ENCODE measurements at regions not wholly inside any gene's neighbourhood (a gene's known extent, or its start where the extent isn't known, plus 50 kb on each side); places are given as distances from the start of the nearest gene placed in this dataset.

DNA sequence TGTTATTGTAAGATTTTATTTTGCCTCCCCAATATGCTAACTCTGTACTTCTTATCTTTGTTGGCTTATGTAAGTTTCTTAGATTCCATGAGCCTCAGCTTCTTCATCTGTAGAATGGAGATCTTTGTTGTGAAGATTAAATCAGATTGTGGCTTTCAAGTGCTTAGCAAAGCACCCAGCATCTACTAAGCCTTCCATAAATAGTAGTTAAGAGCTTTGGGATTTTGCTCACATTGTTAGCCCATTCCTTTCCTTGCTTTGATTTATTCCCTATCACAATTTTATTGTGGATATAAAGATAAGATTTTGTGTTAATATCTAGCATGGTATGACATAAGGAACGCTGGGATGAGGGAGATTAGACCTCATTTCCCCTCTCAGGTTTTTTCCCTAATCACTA is 501.4 kb downstream of the PYDC2 start:
- no peak for TF ChIP-seq YY1 (IDR thresholded peaks at IDR 0.05)
- TF ChIP-seq HNF4A (conservative IDR thresholded peaks at IDR 0.05), result no peak
- TF ChIP-seq, protein P1, sequence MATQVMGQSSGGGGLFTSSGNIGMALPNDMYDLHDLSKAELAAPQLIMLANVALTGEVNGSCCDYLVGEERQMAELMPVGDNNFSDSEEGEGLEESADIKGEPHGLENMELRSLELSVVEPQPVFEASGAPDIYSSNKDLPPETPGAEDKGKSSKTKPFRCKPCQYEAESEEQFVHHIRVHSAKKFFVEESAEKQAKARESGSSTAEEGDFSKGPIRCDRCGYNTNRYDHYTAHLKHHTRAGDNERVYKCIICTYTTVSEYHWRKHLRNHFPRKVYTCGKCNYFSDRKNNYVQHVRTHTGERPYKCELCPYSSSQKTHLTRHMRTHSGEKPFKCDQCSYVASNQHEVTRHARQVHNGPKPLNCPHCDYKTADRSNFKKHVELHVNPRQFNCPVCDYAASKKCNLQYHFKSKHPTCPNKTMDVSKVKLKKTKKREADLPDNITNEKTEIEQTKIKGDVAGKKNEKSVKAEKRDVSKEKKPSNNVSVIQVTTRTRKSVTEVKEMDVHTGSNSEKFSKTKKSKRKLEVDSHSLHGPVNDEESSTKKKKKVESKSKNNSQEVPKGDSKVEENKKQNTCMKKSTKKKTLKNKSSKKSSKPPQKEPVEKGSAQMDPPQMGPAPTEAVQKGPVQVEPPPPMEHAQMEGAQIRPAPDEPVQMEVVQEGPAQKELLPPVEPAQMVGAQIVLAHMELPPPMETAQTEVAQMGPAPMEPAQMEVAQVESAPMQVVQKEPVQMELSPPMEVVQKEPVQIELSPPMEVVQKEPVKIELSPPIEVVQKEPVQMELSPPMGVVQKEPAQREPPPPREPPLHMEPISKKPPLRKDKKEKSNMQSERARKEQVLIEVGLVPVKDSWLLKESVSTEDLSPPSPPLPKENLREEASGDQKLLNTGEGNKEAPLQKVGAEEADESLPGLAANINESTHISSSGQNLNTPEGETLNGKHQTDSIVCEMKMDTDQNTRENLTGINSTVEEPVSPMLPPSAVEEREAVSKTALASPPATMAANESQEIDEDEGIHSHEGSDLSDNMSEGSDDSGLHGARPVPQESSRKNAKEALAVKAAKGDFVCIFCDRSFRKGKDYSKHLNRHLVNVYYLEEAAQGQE (IDR thresholded peaks at IDR 0.05), result no peak
- DNase-seq (ENCODE audit: low spot score), result no peak
- Histone ChIP-seq H3K27me3 (ENCODE audit: control insufficient read depth in 4 of 4, insufficient read depth in 4 of 4, low read length in 3 of 4) (no peaks in the 10 kb centered on the region), H3K27ac (ENCODE audit: low read depth in 1 of 2, low read length in 2 of 2) (no peak overlapping the region), H3K9me3 (ENCODE audit: control insufficient read depth in 4 of 4, low read length in 3 of 4) (no peaks in the 10 kb centered on the region), H3K9ac (ENCODE audit: low read depth in 1 of 2, low read length in 2 of 2) (no peak overlapping the region), H3K4me3 (ENCODE audit: low read depth in 1 of 3, low read length in 3 of 3) (no peak overlapping the region), H3K36me3 (ENCODE audit: control insufficient read depth in 4 of 4, insufficient read depth in 3 of 4, low read depth in 1 of 4, low read length in 3 of 4) (no peaks in the 10 kb centered on the region), H3K4me1 (ENCODE audit: control insufficient read depth in 4 of 4, insufficient read depth in 4 of 4, low read length in 3 of 4) (no peaks in the 10 kb centered on the region)
- 58% methylated on average over 1 of the region's 1 CpG for WGBS

DNA sequence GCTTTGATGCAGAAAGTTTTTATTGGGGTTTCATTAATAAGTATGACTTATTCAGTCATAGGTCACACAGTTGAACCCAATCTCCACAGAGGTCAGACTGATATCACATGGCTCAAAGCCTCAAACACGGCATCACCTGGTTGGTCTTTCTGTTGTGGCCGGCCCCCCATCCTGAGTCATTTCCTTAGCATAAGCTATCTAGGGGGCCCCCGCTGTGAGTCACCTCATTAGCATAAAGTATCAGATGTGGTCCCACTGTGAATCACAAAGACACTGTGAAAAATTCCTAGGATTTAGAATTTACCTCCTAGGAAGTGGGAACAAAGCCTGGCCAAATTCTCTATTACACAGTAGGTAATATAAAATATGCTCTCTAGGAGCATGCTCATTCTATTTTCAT is 502.2 kb downstream of the PYDC2 start:
- Histone ChIP-seq H3K9me3 (ENCODE audit: control insufficient read depth in 4 of 4, low read length in 3 of 4) (no peaks in the 10 kb centered on the region), H3K9ac (ENCODE audit: low read depth in 1 of 2, low read length in 2 of 2) (no peak overlapping the region), H3K27me3 (ENCODE audit: control insufficient read depth in 4 of 4, insufficient read depth in 4 of 4, low read length in 3 of 4) (no peaks in the 10 kb centered on the region), H3K4me3 (ENCODE audit: low read depth in 1 of 3, low read length in 3 of 3) (no peak overlapping the region), H3K27ac (ENCODE audit: low read depth in 1 of 2, low read length in 2 of 2) (no peak overlapping the region), H3K4me1 (ENCODE audit: control insufficient read depth in 4 of 4, insufficient read depth in 4 of 4, low read length in 3 of 4) (no peaks in the 10 kb centered on the region), H3K36me3 (ENCODE audit: control insufficient read depth in 4 of 4, insufficient read depth in 3 of 4, low read depth in 1 of 4, low read length in 3 of 4) (no peaks in the 10 kb centered on the region)
- 61% methylated on average over 3 of the region's 3 CpGs for WGBS
- no peak for TF ChIP-seq FOXA2 (IDR thresholded peaks at IDR 0.05)
- TF ChIP-seq, protein P2, sequence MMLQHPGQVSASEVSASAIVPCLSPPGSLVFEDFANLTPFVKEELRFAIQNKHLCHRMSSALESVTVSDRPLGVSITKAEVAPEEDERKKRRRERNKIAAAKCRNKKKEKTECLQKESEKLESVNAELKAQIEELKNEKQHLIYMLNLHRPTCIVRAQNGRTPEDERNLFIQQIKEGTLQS (IDR thresholded peaks at IDR 0.05), result no peak
- no peak for TF ChIP-seq EGR1 (IDR thresholded peaks at IDR 0.05; ENCODE audit: low read depth in 2 of 2)
- TF ChIP-seq TAF1 (conservative IDR thresholded peaks at IDR 0.05), result no peak
- TF ChIP-seq, protein P3, sequence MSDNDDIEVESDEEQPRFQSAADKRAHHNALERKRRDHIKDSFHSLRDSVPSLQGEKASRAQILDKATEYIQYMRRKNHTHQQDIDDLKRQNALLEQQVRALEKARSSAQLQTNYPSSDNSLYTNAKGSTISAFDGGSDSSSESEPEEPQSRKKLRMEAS (IDR thresholded peaks at IDR 0.05), result no peak
- no peak for TF ChIP-seq GABPA (IDR thresholded peaks at IDR 0.05 in 1 of 2, conservative IDR thresholded peaks at IDR 0.05 in 1 of 2)
- TF ChIP-seq JUND (IDR thresholded peaks at IDR 0.05), result no peak
- TF ChIP-seq HNF4A (conservative IDR thresholded peaks at IDR 0.05), result no peak
- TF ChIP-seq RXRA (IDR thresholded peaks at IDR 0.05), result no peak
- TF ChIP-seq NR2F2 (IDR thresholded peaks at IDR 0.05), result no peak
- TF ChIP-seq, protein P4, sequence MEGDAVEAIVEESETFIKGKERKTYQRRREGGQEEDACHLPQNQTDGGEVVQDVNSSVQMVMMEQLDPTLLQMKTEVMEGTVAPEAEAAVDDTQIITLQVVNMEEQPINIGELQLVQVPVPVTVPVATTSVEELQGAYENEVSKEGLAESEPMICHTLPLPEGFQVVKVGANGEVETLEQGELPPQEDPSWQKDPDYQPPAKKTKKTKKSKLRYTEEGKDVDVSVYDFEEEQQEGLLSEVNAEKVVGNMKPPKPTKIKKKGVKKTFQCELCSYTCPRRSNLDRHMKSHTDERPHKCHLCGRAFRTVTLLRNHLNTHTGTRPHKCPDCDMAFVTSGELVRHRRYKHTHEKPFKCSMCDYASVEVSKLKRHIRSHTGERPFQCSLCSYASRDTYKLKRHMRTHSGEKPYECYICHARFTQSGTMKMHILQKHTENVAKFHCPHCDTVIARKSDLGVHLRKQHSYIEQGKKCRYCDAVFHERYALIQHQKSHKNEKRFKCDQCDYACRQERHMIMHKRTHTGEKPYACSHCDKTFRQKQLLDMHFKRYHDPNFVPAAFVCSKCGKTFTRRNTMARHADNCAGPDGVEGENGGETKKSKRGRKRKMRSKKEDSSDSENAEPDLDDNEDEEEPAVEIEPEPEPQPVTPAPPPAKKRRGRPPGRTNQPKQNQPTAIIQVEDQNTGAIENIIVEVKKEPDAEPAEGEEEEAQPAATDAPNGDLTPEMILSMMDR (IDR thresholded peaks at IDR 0.05; ENCODE audit: low read depth, low read length, missing input control), result no peak
- no peak for TF ChIP-seq RAD21 (IDR thresholded peaks at IDR 0.05)
- no peak for TF ChIP-seq HNF4G (IDR thresholded peaks at IDR 0.05)
- TF ChIP-seq, protein P1 (IDR thresholded peaks at IDR 0.05), result no peak
- TF ChIP-seq YY1 (IDR thresholded peaks at IDR 0.05), result no peak
- TF ChIP-seq, protein P5, sequence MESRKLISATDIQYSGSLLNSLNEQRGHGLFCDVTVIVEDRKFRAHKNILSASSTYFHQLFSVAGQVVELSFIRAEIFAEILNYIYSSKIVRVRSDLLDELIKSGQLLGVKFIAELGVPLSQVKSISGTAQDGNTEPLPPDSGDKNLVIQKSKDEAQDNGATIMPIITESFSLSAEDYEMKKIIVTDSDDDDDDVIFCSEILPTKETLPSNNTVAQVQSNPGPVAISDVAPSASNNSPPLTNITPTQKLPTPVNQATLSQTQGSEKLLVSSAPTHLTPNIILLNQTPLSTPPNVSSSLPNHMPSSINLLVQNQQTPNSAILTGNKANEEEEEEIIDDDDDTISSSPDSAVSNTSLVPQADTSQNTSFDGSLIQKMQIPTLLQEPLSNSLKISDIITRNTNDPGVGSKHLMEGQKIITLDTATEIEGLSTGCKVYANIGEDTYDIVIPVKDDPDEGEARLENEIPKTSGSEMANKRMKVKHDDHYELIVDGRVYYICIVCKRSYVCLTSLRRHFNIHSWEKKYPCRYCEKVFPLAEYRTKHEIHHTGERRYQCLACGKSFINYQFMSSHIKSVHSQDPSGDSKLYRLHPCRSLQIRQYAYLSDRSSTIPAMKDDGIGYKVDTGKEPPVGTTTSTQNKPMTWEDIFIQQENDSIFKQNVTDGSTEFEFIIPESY (IDR thresholded peaks at IDR 0.05), result no peak
- TF ChIP-seq SP1 (IDR thresholded peaks at IDR 0.05), result no peak
- DNase-seq (ENCODE audit: low spot score), result no peak

Measured in liver (tissue), 8 donors.